K562 (cell line): ENCODE measurements at regions not wholly inside any gene's neighbourhood (a gene's known extent, or its start where the extent isn't known, plus 50 kb on each side); places are given as distances from the start of the nearest gene placed in this dataset.

Experiments used
- ATAC-seq: fragments of 200-7000 bp; cut with Tn5 transposase; 3 replicates; pipeline ENCODE4 v1.9.1; 2020; ENCODE audit warnings: moderate library complexity
- BruUV-seq: library from RNA; stranded (reverse); fragments of 400-500 nt; replicated peaks from 2 replicates; lab custom pipeline; 2021; lab: Mats Ljungman, UMichigan
- CTCF ChIA-PET: fragments of 300-600 bp; formaldehyde crosslinking; extraction: SDS; loops from one replicate; lab custom pipeline; 2021; ENCODE audit warnings: low intra/inter-chr PET ratio; lab: Yijun Ruan, JAX
- POLR2A ChIA-PET: fragments of 300-600, 350-650 bp; sonication (Branson Sonifier 250); formaldehyde crosslinking; extraction: SDS; loops from one replicate; lab custom pipeline; 2021; ENCODE audit warnings: antibody characterized with exemption, inconsistent platforms; lab: Yijun Ruan, JAX
- DNase-seq, 4 experiments: peaks; one replicate each; pipeline versions ENCODE4 v3.0.0 to v3.0.0-alpha.2; 2011 to 2018; ENCODE audit warnings: low spot score in 3 of 4, mixed read lengths in 3 of 4; ENCODE audit errors: extremely low read depth in 1 of 4
- FAIRE-seq: peaks from 2 replicates; lab custom pipeline; 2011; peaks lifted over from hg19 to GRCh38; lab: Jason Lieb, UNC
- H2AFZ ChIP-seq: 2 replicates; pipeline ENCODE4 v1.6.0; 2011; ENCODE audit warnings: low read depth, low read length, control low read depth, inconsistent platforms
- H3K27ac ChIP-seq: fragments of 200-600 bp; 3 replicates; pipeline ENCODE4 v1.8.0; 2011; ENCODE audit warnings: low read depth, mild to moderate bottlenecking, control low read depth, inconsistent platforms, low read length, moderate library complexity, mixed read lengths; ENCODE audit errors: extremely low read depth
- H3K27me3 ChIP-seq, 2 experiments: fragments of 300-600 bp in 1 of 2; 2 replicates in 1 of 2; 3 replicates in 1 of 2; pipeline versions ENCODE4 v1.6.0 to v1.8.0; 2011; ENCODE audit warnings: inconsistent platforms in 2 of 2, low read length in 2 of 2, mild to moderate bottlenecking in 1 of 2, mixed read lengths in 1 of 2, moderate library complexity in 1 of 2; ENCODE audit not compliant: control insufficient read depth in 2 of 2, insufficient read depth in 2 of 2
- H3K36me3 ChIP-seq: fragments of 300-600 bp; 3 replicates; pipeline ENCODE4 v1.8.0; 2011; ENCODE audit warnings: mild to moderate bottlenecking, low read length, inconsistent platforms; ENCODE audit not compliant: control insufficient read depth, insufficient read depth
- H3K4me1 ChIP-seq, 2 experiments: fragments of 200-600 bp in 1 of 2; replicated peaks in 1 of 2; 2 replicates in 1 of 2; 3 replicates in 1 of 2; pipeline versions ENCODE4 v1.5.1 to v1.8.0; 2011; ENCODE audit warnings: inconsistent platforms in 2 of 2, low read length in 2 of 2, mild to moderate bottlenecking in 1 of 2, mixed read lengths in 1 of 2, moderate library complexity in 1 of 2; ENCODE audit not compliant: control insufficient read depth in 2 of 2, insufficient read depth in 2 of 2
- H3K4me2 ChIP-seq: 2 replicates; pipeline ENCODE4 v1.6.1; 2011; ENCODE audit warnings: low read length, control low read depth, inconsistent platforms, mixed read lengths; ENCODE audit not compliant: insufficient read depth
- H3K4me3 ChIP-seq: fragments of 200-600 bp; sonication (generic), shearing (Covaris generic); 2 replicates; pipeline ENCODE4 v1.5.1; 2016; ENCODE audit warnings: control low read depth, inconsistent platforms
- H3K79me2 ChIP-seq: fragments of 200-600 bp; 3 replicates; pipeline ENCODE4 v1.8.0; 2011; ENCODE audit warnings: low read length, inconsistent platforms; ENCODE audit not compliant: control insufficient read depth, insufficient read depth
- H3K9ac ChIP-seq, 2 experiments: 2 replicates each; pipeline versions ENCODE4 v1.6.0 to v1.6.1; 2011; ENCODE audit warnings: low read depth in 2 of 2, low read length in 2 of 2, control low read depth in 1 of 2, inconsistent platforms in 1 of 2, mild to moderate bottlenecking in 1 of 2, mixed read lengths in 1 of 2; ENCODE audit not compliant: insufficient read depth in 1 of 2
- H3K9me1 ChIP-seq: one replicate; pipeline ENCODE4 v1.6.0; 2011; ENCODE audit warnings: inconsistent platforms, mild to moderate bottlenecking, low read length, moderate library complexity; ENCODE audit not compliant: control insufficient read depth, insufficient read depth
- H3K9me3 ChIP-seq: replicated peaks from 2 replicates; pipeline ENCODE4 v1.5.1; 2011; ENCODE audit warnings: low read depth, low read length, inconsistent platforms; ENCODE audit not compliant: control insufficient read depth, insufficient read depth
- H4K20me1 ChIP-seq: replicated peaks from 2 replicates; pipeline ENCODE4 v1.6.1; 2011; ENCODE audit warnings: low read length, inconsistent platforms, mixed read lengths; ENCODE audit not compliant: control insufficient read depth, insufficient read depth
- HOXB6 ChIP-seq: fragments of 250-450 bp; sonication (Bioruptor Pico); IDR thresholded peaks from 2 replicates; pipeline ENCODE4 v1.5.1; 2022; ENCODE audit warnings: mild to moderate bottlenecking, borderline replicate concordance
- RBM14 ChIP-seq: fragments of 200-400 bp; formaldehyde crosslinking; IDR thresholded peaks from 2 replicates; pipeline ENCODE4 v1.6.1; 2018; ENCODE audit warnings: low read depth, mild to moderate bottlenecking, low read length, moderate library complexity, borderline replicate concordance; ENCODE audit not compliant: insufficient read depth
- TAF7 ChIP-seq: fragments of 450-650 bp; IDR thresholded peaks from 2 replicates; pipeline ENCODE4 v1.6.1; 2016; ENCODE audit warnings: missing genetic modification characterization, missing compliant biosample characterization
- TOE1 ChIP-seq, 2 experiments: fragments of 450-650 bp in 1 of 2; sonication (generic) in 1 of 2; formaldehyde crosslinking in 1 of 2; IDR thresholded peaks; 2 replicates each; pipeline versions ENCODE4 v1.7.1 to v1.8.0; 2016 to 2022; ENCODE audit warnings: borderline replicate concordance in 2 of 2, mild to moderate bottlenecking in 2 of 2, antibody characterized with exemption in 1 of 2, inconsistent platforms in 1 of 2, low read depth in 1 of 2, missing genetic modification reagents in 1 of 2, moderate library complexity in 1 of 2
- ZNF146 ChIP-seq: IDR thresholded peaks from one replicate; pipeline ENCODE4 v1.6.1; 2018; ENCODE audit warnings: missing compliant biosample characterization; ENCODE audit not compliant: unreplicated experiment
- ZNF407 ChIP-seq: fragments of 450-650 bp; IDR thresholded peaks from 2 replicates; pipeline ENCODE4 v1.6.1; 2016; ENCODE audit warnings: low read depth
- ZZZ3 ChIP-seq: fragments of 450-650 bp; IDR thresholded peaks from 2 replicates; pipeline ENCODE4 v1.6.1; 2016; ENCODE audit warnings: antibody characterized with exemption, mild to moderate bottlenecking, moderate library complexity
- WGBS: fragments of 100-300 bp; shearing (Covaris generic); methylation state at CpG from one replicate; pipeline ENCODE4 v1.1.6; 2016; ENCODE audit warnings: low coverage, mixed read lengths; ENCODE audit not compliant: insufficient coverage; ENCODE audit errors: missing lambda C conversion rate; 5-methylcytosine and 5-hydroxymethylcytosine counted together
- in situ Hi-C: fragments of 300-500 bp; cut with MboI; formaldehyde crosslinking; loops from 4 replicates; pipeline ENCODE4 v1.15.0; 2018; ENCODE audit warnings: inconsistent platforms, mixed read lengths
- intact Hi-C: fragments of 100-400 bp; cut with micrococcal nuclease; formaldehyde crosslinking; loops from 2 replicates; pipeline ENCODE4 v1.14.2; 2022
- TF ChIP-seq, protein P1 (sequence below): sonication (generic); formaldehyde crosslinking; IDR thresholded peaks from 2 replicates; pipeline ENCODE4 v1.8.1; 2022; ENCODE audit warnings: missing genetic modification reagents
- TF ChIP-seq, protein P2 (sequence below), 2 experiments: IDR thresholded peaks in 1 of 2; conservative IDR thresholded peaks in 1 of 2; 2 replicates each; pipeline ENCODE4 v1.6.1; 2016; ENCODE audit warnings: low read depth in 2 of 2, mild to moderate bottlenecking in 1 of 2, missing compliant biosample characterization in 1 of 2, missing genetic modification characterization in 1 of 2, moderate library complexity in 1 of 2

DNA sequence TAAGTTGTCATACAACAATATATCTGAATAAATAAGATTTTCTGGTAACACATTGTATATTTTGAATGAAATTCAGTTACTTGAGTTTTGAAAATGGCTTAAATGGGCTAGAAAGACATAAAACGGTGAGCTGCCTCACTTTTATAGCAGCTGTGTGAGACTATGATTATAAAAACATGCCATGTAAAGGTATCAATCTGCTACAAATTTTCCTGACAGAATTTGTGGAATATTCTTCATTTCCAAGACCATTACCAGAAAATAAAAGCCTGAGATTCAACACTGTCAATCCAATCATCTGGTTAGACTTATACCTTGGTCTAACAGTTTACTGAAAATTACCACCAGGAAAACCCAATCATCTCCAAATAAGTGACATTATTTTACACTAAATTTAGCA is 181.1 kb downstream of the SPCS3 start:
- Histone ChIP-seq H3K9me3 (no peaks in the 10 kb centered on the region), H3K27ac (no peak overlapping the region), H3K27me3 (no peaks in the 10 kb centered on the region), H3K4me2 (no peak overlapping the region), H4K20me1 (no peaks in the 10 kb centered on the region), H3K9me1 (no peaks in the 10 kb centered on the region), H3K36me3 (no peaks in the 10 kb centered on the region), H3K4me1 (no peaks in the 10 kb centered on the region), H3K9ac (no peak overlapping the region), H2AFZ (no peak overlapping the region), H3K79me2 (no peaks in the 10 kb centered on the region), H3K4me3 (no peak overlapping the region)
- intact Hi-C loops = no loop called here
- POLR2A ChIA-PET = no interaction called here
- FAIRE-seq (no peak), ATAC-seq (no peak), DNase-seq (no peak)
- no TSS peak for BruUV-seq
- in situ Hi-C loops = no loop called here
- CTCF ChIA-PET = interaction anchor here (0.6 kb wide), 1 partner anchor 46 kb away, joined by 3 read pairs; no protein-coding TSS in a partner anchor
- WGBS = 0% methylated on average over 1 of the region's 1 CpG
- TF ChIP-seq, protein P1, sequence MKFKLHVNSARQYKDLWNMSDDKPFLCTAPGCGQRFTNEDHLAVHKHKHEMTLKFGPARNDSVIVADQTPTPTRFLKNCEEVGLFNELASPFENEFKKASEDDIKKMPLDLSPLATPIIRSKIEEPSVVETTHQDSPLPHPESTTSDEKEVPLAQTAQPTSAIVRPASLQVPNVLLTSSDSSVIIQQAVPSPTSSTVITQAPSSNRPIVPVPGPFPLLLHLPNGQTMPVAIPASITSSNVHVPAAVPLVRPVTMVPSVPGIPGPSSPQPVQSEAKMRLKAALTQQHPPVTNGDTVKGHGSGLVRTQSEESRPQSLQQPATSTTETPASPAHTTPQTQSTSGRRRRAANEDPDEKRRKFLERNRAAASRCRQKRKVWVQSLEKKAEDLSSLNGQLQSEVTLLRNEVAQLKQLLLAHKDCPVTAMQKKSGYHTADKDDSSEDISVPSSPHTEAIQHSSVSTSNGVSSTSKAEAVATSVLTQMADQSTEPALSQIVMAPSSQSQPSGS (CRISPR knock-in tag) = no peak
- TF ChIP-seq TOE1 (IDR thresholded peaks at IDR 0.05; ENCODE audit: borderline replicate concordance) (no peak), TOE1 (CRISPR knock-in tag; IDR thresholded peaks at IDR 0.05; ENCODE audit: borderline replicate concordance, low read depth) (no peak), TAF7 (tag) (no peak), ZNF407 (no peak), HOXB6 (CRISPR knock-in tag) (no peak), ZZZ3 (no peak), RBM14 (no peak), ZNF146 (no peak)
- TF ChIP-seq, protein P2, sequence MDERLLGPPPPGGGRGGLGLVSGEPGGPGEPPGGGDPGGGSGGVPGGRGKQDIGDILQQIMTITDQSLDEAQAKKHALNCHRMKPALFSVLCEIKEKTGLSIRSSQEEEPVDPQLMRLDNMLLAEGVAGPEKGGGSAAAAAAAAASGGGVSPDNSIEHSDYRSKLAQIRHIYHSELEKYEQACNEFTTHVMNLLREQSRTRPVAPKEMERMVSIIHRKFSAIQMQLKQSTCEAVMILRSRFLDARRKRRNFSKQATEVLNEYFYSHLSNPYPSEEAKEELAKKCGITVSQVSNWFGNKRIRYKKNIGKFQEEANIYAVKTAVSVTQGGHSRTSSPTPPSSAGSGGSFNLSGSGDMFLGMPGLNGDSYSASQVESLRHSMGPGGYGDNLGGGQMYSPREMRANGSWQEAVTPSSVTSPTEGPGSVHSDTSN (CRISPR knock-in tag; IDR thresholded peaks at IDR 0.05; ENCODE audit: low read depth) = no peak
- TF ChIP-seq, protein P2 (tag; conservative IDR thresholded peaks at IDR 0.05; ENCODE audit: low read depth) = no peak
